Panc1 (cell line): ENCODE measurements at regions not wholly inside any gene's neighbourhood (a gene's known extent, or its start where the extent isn't known, plus 50 kb on each side); places are given as distances from the start of the nearest gene placed in this dataset.

Experiments used
- ATAC-seq: fragments of 200-7000 bp; cut with Tn5 transposase; 2 replicates; pipeline ENCODE4 v1.9.1; 2020; ENCODE audit warnings: mild to moderate bottlenecking, moderate library complexity
- BruUV-seq: library from RNA; stranded (reverse); fragments of 400-500 nt; replicated peaks from 2 replicates; lab custom pipeline; 2021; lab: Mats Ljungman, UMichigan
- CTCF ChIA-PET: fragments of 300-600 bp; sonication (Branson Sonifier 250); formaldehyde crosslinking; loops from one replicate; lab custom pipeline; 2022; ENCODE audit warnings: antibody characterized with exemption; lab: Charles Lee
- POLR2A ChIA-PET: fragments of 300-600 bp; sonication (Branson Sonifier 250); formaldehyde crosslinking; loops from one replicate; lab custom pipeline; 2022; ENCODE audit warnings: antibody characterized with exemption; lab: Charles Lee
- DNase-seq: peaks from one replicate; pipeline ENCODE4 v3.0.0-alpha.2; 2010; ENCODE audit warnings: low read depth, low spot score
- H3K27ac ChIP-seq: 2 replicates; pipeline ENCODE4 v1.5.1; 2011; ENCODE audit warnings: mild to moderate bottlenecking, low read length, inconsistent platforms
- H3K27me3 ChIP-seq: fragments of 200-500 bp; sonication (Bioruptor generic); 2 replicates; pipeline ENCODE4 v1.6.0; 2014; ENCODE audit warnings: low read length, inconsistent platforms; ENCODE audit not compliant: control insufficient read depth, insufficient read depth
- H3K36me3 ChIP-seq: fragments of 200-500 bp; sonication (Bioruptor generic); 2 replicates; pipeline ENCODE4 v1.5.1; 2014; ENCODE audit warnings: inconsistent platforms, mild to moderate bottlenecking, low read length, moderate library complexity; ENCODE audit not compliant: control insufficient read depth, insufficient read depth
- H3K4me1 ChIP-seq: 2 replicates; pipeline ENCODE4 v1.5.1; 2011; ENCODE audit warnings: inconsistent platforms, mild to moderate bottlenecking, low read length, moderate library complexity; ENCODE audit not compliant: control insufficient read depth, insufficient read depth
- H3K4me3 ChIP-seq, 2 experiments: 2 replicates each; pipeline ENCODE4 v1.5.1; 2011 to 2012; ENCODE audit warnings: low read depth in 2 of 2, low read length in 2 of 2, mild to moderate bottlenecking in 2 of 2, inconsistent platforms in 1 of 2, moderate library complexity in 1 of 2
- H3K9me3 ChIP-seq: fragments of 200-500 bp; sonication (Bioruptor generic); 2 replicates; pipeline ENCODE4 v1.5.1; 2014; ENCODE audit warnings: low read depth, mild to moderate bottlenecking, inconsistent platforms, low read length, moderate library complexity; ENCODE audit not compliant: control insufficient read depth, insufficient read depth
- CTCF ChIP-seq: fragments of 450-650 bp; IDR thresholded peaks from 2 replicates; pipeline ENCODE4 v1.5.1; 2017; ENCODE audit warnings: mild to moderate bottlenecking
- POLR2AphosphoS5 ChIP-seq: IDR thresholded peaks from 2 replicates; pipeline ENCODE4 v1.6.1; 2012; ENCODE audit warnings: mild to moderate bottlenecking, low read depth, low read length, moderate library complexity
- REST ChIP-seq, 2 experiments: IDR thresholded peaks; 2 replicates each; pipeline ENCODE4 v1.6.1; 2011 to 2012; ENCODE audit warnings: low read depth in 2 of 2, control low read depth in 1 of 2, low read length in 1 of 2, mild to moderate bottlenecking in 1 of 2, moderate library complexity in 1 of 2; ENCODE audit not compliant: insufficient read depth in 1 of 2
- SIN3A ChIP-seq: IDR thresholded peaks from 2 replicates; pipeline ENCODE4 v1.6.1; 2012; ENCODE audit warnings: low read depth, mild to moderate bottlenecking, low read length, moderate library complexity, borderline replicate concordance; ENCODE audit not compliant: insufficient read depth
- TCF7L2 ChIP-seq: IDR thresholded peaks from 2 replicates; pipeline ENCODE4 v1.6.1; 2011; ENCODE audit warnings: mild to moderate bottlenecking, low read depth, low read length, inconsistent platforms
- in situ Hi-C: cut with HindIII; loops from 2 replicates; pipeline ENCODE4 v1.10.0; 2016; ENCODE audit warnings: low sequenced_read_pairs, low pct_unique_long_range_greater_than_20kb
- intact Hi-C: fragments of 100-400 bp; cut with micrococcal nuclease; formaldehyde crosslinking; loops from one replicate; pipeline ENCODE4 v1.10.0; 2022; ENCODE audit not compliant: unreplicated experiment

- Histone ChIP-seq H3K4me1 (no peaks in the 10 kb centered on the region), H3K27me3 (no peaks in the 10 kb centered on the region), H3K27ac (no peak overlapping the region), H3K9me3 (no peaks in the 10 kb centered on the region), H3K4me3 (no peak overlapping the region), H3K36me3 (no peaks in the 10 kb centered on the region)
- TF ChIP-seq REST (IDR thresholded peaks at IDR 0.05; ENCODE audit: insufficient read depth in 1 of 2, low read depth in 2 of 2, low read length in 1 of 2) (no peak), CTCF (no peak), SIN3A (no peak), POLR2AphosphoS5 (no peak), TCF7L2 (no peak)
- no peak for ATAC-seq
- POLR2A ChIA-PET: no interaction called here
- intact Hi-C loops: no loop called here
- in situ Hi-C loops: no loop called here
- no peak for DNase-seq
- no TSS peak for BruUV-seq
- CTCF ChIA-PET: no interaction called here
Observed at GRCh38 chr6:164663634-164664033, 645.8 kb downstream of the C6orf118 start.

GRCh38 chr6:164661716-164662115, 647.7 kb downstream of the C6orf118 start:
- H3K27ac ChIP-seq: no peak overlapping the region
- no peaks in the 10 kb centered on the region for H3K27me3 ChIP-seq
- intact Hi-C loops (no loop called here), in situ Hi-C loops (no loop called here)
- no peaks in the 10 kb centered on the region for H3K9me3 ChIP-seq
- TF ChIP-seq TCF7L2 (no peak), REST (IDR thresholded peaks at IDR 0.05; ENCODE audit: insufficient read depth in 1 of 2, low read depth in 2 of 2, low read length in 1 of 2) (no peak), POLR2AphosphoS5 (no peak), CTCF (no peak), SIN3A (no peak)
- BruUV-seq: no TSS peak
- ChIA-PET CTCF (no interaction called here), POLR2A (no interaction called here)
- no peaks in the 10 kb centered on the region for H3K4me1 ChIP-seq
- no peak for ATAC-seq
- H3K36me3 ChIP-seq: no peaks in the 10 kb centered on the region
- no peak for DNase-seq
- H3K4me3 ChIP-seq: no peak overlapping the region
